ENCODE measurements at regions not wholly inside any gene's neighbourhood (a gene's known extent, or its start where the extent isn't known, plus 50 kb on each side); places are given as distances from the start of the nearest gene placed in this dataset.

- Mint-ChIP-seq H3K4me1 (peaks cover 12% of the 10 kb centered on the region), H3K36me3 (no peaks in the 10 kb centered on the region), H3K9me3 (peaks cover 0 to 2% (median 0%) of the 10 kb centered on the region in 7 donors), H3K27ac (no peak overlapping the region), H3K27me3 (ENCODE audit: low read depth in 3 of 3) (no peaks in the 10 kb centered on the region), H3K4me3 (no peak overlapping the region)
- H3K9me3 ChIP-seq (replicated peaks in 1 of 2; ENCODE audit: control insufficient read depth in 1 of 2, insufficient read depth in 1 of 2, low read length in 2 of 2): no peaks in the 10 kb centered on the region
- no peak for DNase-seq
- 94% methylated on average over 3 of the region's 5 CpGs for WGBS (ENCODE audit: insufficient coverage)
- no peak overlapping the region for H3K4me3 ChIP-seq (replicated peaks in 1 of 3; ENCODE audit: low read depth in 2 of 3, low read length in 3 of 3)
- no peak overlapping the region for H3K4me2 ChIP-seq (replicated peaks; ENCODE audit: extremely low read depth, low read length, poor library complexity, severe bottlenecking)
- H2AFZ ChIP-seq (ENCODE audit: insufficient read depth, low read depth, low read length, poor library complexity, severe bottlenecking): no peak overlapping the region
- intact Hi-C loops (cut with micrococcal nuclease): no loop called here
- no peaks in the 10 kb centered on the region for H3K4me1 ChIP-seq (ENCODE audit: control insufficient read depth in 1 of 2, insufficient read depth in 2 of 2, low read length in 2 of 2)
- no peaks in the 10 kb centered on the region for H3K36me3 ChIP-seq (replicated peaks in 1 of 2; ENCODE audit: control insufficient read depth in 1 of 2, insufficient read depth in 2 of 2, low read length in 2 of 2)
- no peaks in the 10 kb centered on the region for H4K20me1 ChIP-seq (ENCODE audit: insufficient read depth, low read length)
- TF ChIP-seq CTCF (IDR thresholded peaks at IDR 0.05): no peak
- H3K27ac ChIP-seq (ENCODE audit: low read depth in 1 of 2, low read length in 2 of 2): no peak overlapping the region
- no peaks in the 10 kb centered on the region for H3K27me3 ChIP-seq (ENCODE audit: control insufficient read depth in 2 of 2, insufficient read depth in 2 of 2, low read length in 2 of 2)
- H3K79me2 ChIP-seq (ENCODE audit: insufficient read depth, low read length): no peaks in the 10 kb centered on the region
- H3K9ac ChIP-seq (ENCODE audit: insufficient read depth, low read length, poor library complexity, severe bottlenecking): no peak overlapping the region
These were observed 664.8 kb downstream of the STK39 start for GRCh38 chr2:167582619-167583018.

GRCh38 chr2:167581961-167582574 is 665.3 kb downstream of the STK39 start:
- no peaks in the 10 kb centered on the region for H3K36me3 ChIP-seq (replicated peaks in 1 of 2; ENCODE audit: control insufficient read depth in 1 of 2, insufficient read depth in 2 of 2, low read length in 2 of 2)
- no peak for DNase-seq
- peaks cover 12% of the 10 kb centered on the region for H3K4me1 Mint-ChIP-seq
- TF ChIP-seq CTCF (IDR thresholded peaks at IDR 0.05): no peak
- intact Hi-C loops (cut with micrococcal nuclease): no loop called here
- WGBS (ENCODE audit: insufficient coverage): 100% methylated on average over 1 of the region's 6 CpGs
- H4K20me1 ChIP-seq (ENCODE audit: insufficient read depth, low read length): no peaks in the 10 kb centered on the region
- H3K36me3 Mint-ChIP-seq: no peaks in the 10 kb centered on the region
- no peaks in the 10 kb centered on the region for H3K27me3 Mint-ChIP-seq (ENCODE audit: low read depth in 3 of 3)
- no peaks in the 10 kb centered on the region for H3K79me2 ChIP-seq (ENCODE audit: insufficient read depth, low read length)
- H3K9me3 ChIP-seq (replicated peaks in 1 of 2; ENCODE audit: control insufficient read depth in 1 of 2, insufficient read depth in 1 of 2, low read length in 2 of 2): no peaks in the 10 kb centered on the region
- H3K9me3 Mint-ChIP-seq: peaks cover 0 to 2% (median 0%) of the 10 kb centered on the region in 7 donors
- no peak overlapping the region for H3K4me3 ChIP-seq (replicated peaks in 1 of 3; ENCODE audit: low read depth in 2 of 3, low read length in 3 of 3)
- H2AFZ ChIP-seq (ENCODE audit: insufficient read depth, low read depth, low read length, poor library complexity, severe bottlenecking): no peak overlapping the region
- H3K4me3 Mint-ChIP-seq: no peak overlapping the region
- no peak overlapping the region for H3K27ac Mint-ChIP-seq
- no peaks in the 10 kb centered on the region for H3K4me1 ChIP-seq (ENCODE audit: control insufficient read depth in 1 of 2, insufficient read depth in 2 of 2, low read length in 2 of 2)
- H3K27me3 ChIP-seq (ENCODE audit: control insufficient read depth in 2 of 2, insufficient read depth in 2 of 2, low read length in 2 of 2): no peaks in the 10 kb centered on the region
- no peak overlapping the region for H3K27ac ChIP-seq (ENCODE audit: low read depth in 1 of 2, low read length in 2 of 2)
- no peak overlapping the region for H3K4me2 ChIP-seq (replicated peaks; ENCODE audit: extremely low read depth, low read length, poor library complexity, severe bottlenecking)
- no peak overlapping the region for H3K9ac ChIP-seq (ENCODE audit: insufficient read depth, low read length, poor library complexity, severe bottlenecking)

Data from CD14-positive monocyte (primary cell).